ENCODE measurements at regions not wholly inside any gene's neighbourhood (a gene's known extent, or its start where the extent isn't known, plus 50 kb on each side); places are given as distances from the start of the nearest gene placed in this dataset.

GRCh38 chr16:6993544-6993943, 339.1 kb upstream of the RBFOX1 start:
- no peak for DNase-seq

- no peak for DNase-seq
These were observed 343.8 kb upstream of the RBFOX1 start for GRCh38 chr16:6988846-6989245.

- DNase-seq, result no peak
These were observed 354.7 kb upstream of the RBFOX1 start for GRCh38 chr16:6977916-6978315.

GRCh38 chr16:6977291-6977690, 355.4 kb upstream of the RBFOX1 start:
- no peak for DNase-seq

- DNase-seq, result no peak
These were observed 355.9 kb upstream of the RBFOX1 start for GRCh38 chr16:6976716-6977115.

GRCh38 chr16:6970171-6970857, 362.3 kb upstream of the RBFOX1 start:
- DNase-seq, result no peak

GRCh38 chr16:6969594-6969993, 363.1 kb upstream of the RBFOX1 start:
- no peak for DNase-seq

GRCh38 chr16:6967796-6968320, 364.8 kb upstream of the RBFOX1 start:
- DNase-seq, result no peak

GRCh38 chr16:6966925-6967324, 365.7 kb upstream of the RBFOX1 start:
- DNase-seq, result no peak

- no peak for DNase-seq
These were observed 368.0 kb upstream of the RBFOX1 start for GRCh38 chr16:6964679-6965078.

GRCh38 chr16:6961704-6962103, 370.9 kb upstream of the RBFOX1 start:
- no peak for DNase-seq

- DNase-seq, result no peak
These were observed 374.5 kb upstream of the RBFOX1 start for GRCh38 chr16:6958184-6958583.

- no peak for DNase-seq
These were observed 375.0 kb upstream of the RBFOX1 start for GRCh38 chr16:6957681-6958080.

- DNase-seq, result no peak
These were observed 376.1 kb upstream of the RBFOX1 start for GRCh38 chr16:6956511-6956910.

- DNase-seq, result no peak
These were observed 377.3 kb upstream of the RBFOX1 start for GRCh38 chr16:6955303-6955702.

GRCh38 chr16:6949240-6949639, 383.4 kb upstream of the RBFOX1 start:
- DNase-seq, result no peak

- no peak for DNase-seq
These were observed 385.4 kb upstream of the RBFOX1 start for GRCh38 chr16:6947291-6947690.

GRCh38 chr16:6946802-6947201, 385.8 kb upstream of the RBFOX1 start:
- DNase-seq, result no peak

GRCh38 chr16:6946106-6946505, 386.5 kb upstream of the RBFOX1 start:
- no peak for DNase-seq

GRCh38 chr16:6940968-6941367, 391.7 kb upstream of the RBFOX1 start:
- DNase-seq, result no peak

GRCh38 chr16:6937641-6938040, 395.0 kb upstream of the RBFOX1 start:
- no peak for DNase-seq

GRCh38 chr16:6932871-6933385, 399.7 kb upstream of the RBFOX1 start:
- DNase-seq, result no peak

GRCh38 chr16:6929868-6930267, 402.8 kb upstream of the RBFOX1 start:
- no peak for DNase-seq

- no peak for DNase-seq
These were observed 405.9 kb upstream of the RBFOX1 start for GRCh38 chr16:6926762-6927161.

GRCh38 chr16:6926341-6926740, 406.3 kb upstream of the RBFOX1 start:
- DNase-seq, result no peak

All from activated gamma-delta T cell (primary cell).